GM23338 (cell line): ENCODE measurements at regions not wholly inside any gene's neighbourhood (a gene's known extent, or its start where the extent isn't known, plus 50 kb on each side); places are given as distances from the start of the nearest gene placed in this dataset.

Experiments used
- ATAC-seq: fragments of 200-7000 bp; cut with Tn5 transposase; 3 replicates; pipeline ENCODE4 v1.9.1; 2020
- DNase-seq: peaks from one replicate; pipeline ENCODE4 v3.0.0-alpha.2; 2015; ENCODE audit warnings: low spot score
- H2AFZ ChIP-seq: fragments of 200-600 bp; sonication (generic); 2 replicates; pipeline ENCODE4 v1.8.0; 2016; ENCODE audit warnings: antibody characterized with exemption, mild to moderate bottlenecking, moderate library complexity
- H3F3A ChIP-seq: fragments of 200-600 bp; sonication (generic); replicated peaks from 2 replicates; pipeline ENCODE4 v1.8.0; 2017; ENCODE audit warnings: antibody characterized with exemption, mixed run types, low read depth
- H3K27ac ChIP-seq: fragments of 200-600 bp; sonication (generic); 2 replicates; pipeline ENCODE4 v1.6.1; 2016; ENCODE audit warnings: low read depth
- H3K27me3 ChIP-seq: fragments of 200-600 bp; sonication (generic); 2 replicates; pipeline ENCODE4 v1.8.0; 2016; ENCODE audit warnings: mild to moderate bottlenecking, mixed run types, moderate library complexity; ENCODE audit not compliant: insufficient read depth
- H3K36me3 ChIP-seq: fragments of 200-600 bp; sonication (generic); 2 replicates; pipeline ENCODE4 v1.8.0; 2016; ENCODE audit warnings: mild to moderate bottlenecking; ENCODE audit not compliant: insufficient read depth
- H3K4me1 ChIP-seq: fragments of 200-600 bp; sonication (generic); 2 replicates; pipeline ENCODE4 v1.8.0; 2016; ENCODE audit warnings: mild to moderate bottlenecking, moderate library complexity; ENCODE audit not compliant: insufficient read depth
- H3K4me2 ChIP-seq: fragments of 200-600 bp; sonication (generic); 2 replicates; pipeline ENCODE4 v1.7.1; 2017; ENCODE audit warnings: mixed run types
- H3K4me3 ChIP-seq: fragments of 200-600 bp; sonication (generic); 2 replicates; pipeline ENCODE4 v1.6.1; 2016; ENCODE audit warnings: mixed run types
- H3K79me2 ChIP-seq: fragments of 200-600 bp; sonication (generic); replicated peaks from 2 replicates; pipeline ENCODE4 v1.8.0; 2017; ENCODE audit warnings: mild to moderate bottlenecking; ENCODE audit not compliant: insufficient read depth
- H3K9me2 ChIP-seq: fragments of 200-600 bp; sonication (generic); 2 replicates; pipeline ENCODE4 v1.8.0; 2017; ENCODE audit not compliant: insufficient read depth
- H4K20me1 ChIP-seq: fragments of 200-600 bp; sonication (generic); replicated peaks from 2 replicates; pipeline ENCODE4 v1.8.0; 2017; ENCODE audit warnings: mild to moderate bottlenecking; ENCODE audit not compliant: insufficient read depth
- H3K27ac Mint-ChIP-seq: 2 replicates; pipeline ENCODE4 v1.8.0; 2020; ENCODE audit warnings: inconsistent platforms, mild to moderate bottlenecking, moderate library complexity, mixed read lengths
- H3K27me3 Mint-ChIP-seq: 3 replicates; pipeline ENCODE4 v1.8.0; 2022; ENCODE audit warnings: low read depth, mild to moderate bottlenecking, moderate library complexity, mixed read lengths, inconsistent platforms; ENCODE audit not compliant: insufficient read depth, poor library complexity
- H3K36me3 Mint-ChIP-seq: 3 replicates; pipeline ENCODE4 v1.8.0; 2021; ENCODE audit warnings: low read depth, mild to moderate bottlenecking, inconsistent platforms, moderate library complexity, mixed read lengths
- H3K4me1 Mint-ChIP-seq: 3 replicates; pipeline ENCODE4 v1.8.0; 2020; ENCODE audit warnings: mild to moderate bottlenecking, inconsistent platforms, mixed read lengths
- H3K4me3 Mint-ChIP-seq: 3 replicates; pipeline ENCODE4 v1.8.0; 2021; ENCODE audit warnings: moderate library complexity, mild to moderate bottlenecking, inconsistent platforms, mixed read lengths
- H3K9me3 Mint-ChIP-seq: 3 replicates; pipeline ENCODE4 v1.8.0; 2020; ENCODE audit warnings: moderate library complexity, mild to moderate bottlenecking, inconsistent platforms, mixed read lengths
- CREB1 ChIP-seq: fragments of 250-450 bp; sonication (Bioruptor Pico); IDR thresholded peaks from 2 replicates; pipeline ENCODE4 v1.5.0; 2020; ENCODE audit warnings: low read depth, mild to moderate bottlenecking, moderate library complexity
- EZH2 ChIP-seq: fragments of 200-600 bp; sonication (generic); IDR thresholded peaks from one replicate; pipeline ENCODE4 v1.8.0; 2017; ENCODE audit warnings: antibody characterized with exemption, mild to moderate bottlenecking, low read depth; ENCODE audit not compliant: unreplicated experiment
- EZH2phosphoT487 ChIP-seq: fragments of 200-600 bp; sonication (generic); IDR thresholded peaks from one replicate; pipeline ENCODE4 v1.8.1; 2018; ENCODE audit warnings: antibody characterized with exemption; ENCODE audit not compliant: unreplicated experiment
- JUNB ChIP-seq: IDR thresholded peaks from one replicate; pipeline ENCODE4 v1.6.1; 2016; ENCODE audit warnings: antibody characterized with exemption; ENCODE audit not compliant: unreplicated experiment
- NANOG ChIP-seq: IDR thresholded peaks from 2 replicates; pipeline ENCODE4 v1.6.1; 2016; ENCODE audit warnings: antibody characterized with exemption, borderline replicate concordance
- POLR2AphosphoS5 ChIP-seq: IDR thresholded peaks from 2 replicates; pipeline ENCODE4 v1.6.1; 2016; ENCODE audit warnings: antibody characterized with exemption, low read depth
- STAT1 ChIP-seq: IDR thresholded peaks from one replicate; pipeline ENCODE4 v1.6.1; 2016; ENCODE audit warnings: antibody characterized with exemption; ENCODE audit not compliant: unreplicated experiment
- ZNF114 ChIP-seq: fragments of 250-450 bp; sonication (Bioruptor Pico); IDR thresholded peaks from 2 replicates; pipeline ENCODE4 v1.5.0; 2020; ENCODE audit warnings: mild to moderate bottlenecking, moderate library complexity
- ZNF331 ChIP-seq: fragments of 250-450 bp; sonication (Bioruptor Pico); IDR thresholded peaks from 2 replicates; pipeline ENCODE4 v1.5.0; 2020; ENCODE audit warnings: low read depth, mild to moderate bottlenecking, moderate library complexity
- TF ChIP-seq, protein P1 (sequence below), 2 experiments: fragments of 200-600 bp in 1 of 2; sonication (generic) in 1 of 2; conservative IDR thresholded peaks; 2 replicates each; pipeline versions ENCODE4 v1.5.1 to v1.6.1; 2016 to 2017; ENCODE audit warnings: antibody characterized with exemption in 2 of 2, low read depth in 2 of 2, mild to moderate bottlenecking in 2 of 2, moderate library complexity in 1 of 2
- TF ChIP-seq, protein P2 (sequence below): IDR thresholded peaks from 2 replicates; pipeline ENCODE4 v1.6.1; 2016; ENCODE audit warnings: antibody characterized with exemption
- TF ChIP-seq, protein P3 (sequence below): fragments of 250-450 bp; sonication (Bioruptor Pico); IDR thresholded peaks from 2 replicates; pipeline ENCODE4 v1.5.0; 2020; ENCODE audit warnings: mild to moderate bottlenecking, moderate library complexity

DNA sequence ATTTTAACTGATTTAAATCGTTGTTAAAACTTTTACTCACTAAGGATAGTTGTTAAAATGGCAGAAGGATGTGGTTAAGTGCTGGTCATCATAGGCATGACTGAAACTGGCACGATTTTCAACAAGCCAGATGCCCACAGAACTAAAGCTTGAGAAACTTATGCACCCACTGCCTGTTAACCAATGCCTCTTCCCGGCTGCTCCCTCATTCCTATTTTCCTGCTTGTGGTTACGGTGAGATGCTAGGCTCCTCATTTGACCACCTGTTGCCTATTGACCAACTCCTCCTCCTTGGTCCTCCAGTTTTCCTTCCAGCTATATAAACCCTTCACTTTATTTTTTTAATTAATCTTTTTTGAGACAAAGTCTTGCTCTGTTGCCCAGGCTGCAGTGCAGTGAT is 238.7 kb downstream of the TFCP2L1 start:
- no peak for ATAC-seq
- no peaks in the 10 kb centered on the region for H3K36me3 ChIP-seq
- TF ChIP-seq EZH2phosphoT487 (no peak), ZNF331 (CRISPR knock-in tag) (no peak), STAT1 (no peak), NANOG (no peak), ZNF114 (CRISPR knock-in tag) (no peak), POLR2AphosphoS5 (no peak), EZH2 (no peak)
- TF ChIP-seq, protein P1, sequence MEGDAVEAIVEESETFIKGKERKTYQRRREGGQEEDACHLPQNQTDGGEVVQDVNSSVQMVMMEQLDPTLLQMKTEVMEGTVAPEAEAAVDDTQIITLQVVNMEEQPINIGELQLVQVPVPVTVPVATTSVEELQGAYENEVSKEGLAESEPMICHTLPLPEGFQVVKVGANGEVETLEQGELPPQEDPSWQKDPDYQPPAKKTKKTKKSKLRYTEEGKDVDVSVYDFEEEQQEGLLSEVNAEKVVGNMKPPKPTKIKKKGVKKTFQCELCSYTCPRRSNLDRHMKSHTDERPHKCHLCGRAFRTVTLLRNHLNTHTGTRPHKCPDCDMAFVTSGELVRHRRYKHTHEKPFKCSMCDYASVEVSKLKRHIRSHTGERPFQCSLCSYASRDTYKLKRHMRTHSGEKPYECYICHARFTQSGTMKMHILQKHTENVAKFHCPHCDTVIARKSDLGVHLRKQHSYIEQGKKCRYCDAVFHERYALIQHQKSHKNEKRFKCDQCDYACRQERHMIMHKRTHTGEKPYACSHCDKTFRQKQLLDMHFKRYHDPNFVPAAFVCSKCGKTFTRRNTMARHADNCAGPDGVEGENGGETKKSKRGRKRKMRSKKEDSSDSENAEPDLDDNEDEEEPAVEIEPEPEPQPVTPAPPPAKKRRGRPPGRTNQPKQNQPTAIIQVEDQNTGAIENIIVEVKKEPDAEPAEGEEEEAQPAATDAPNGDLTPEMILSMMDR (conservative IDR thresholded peaks at IDR 0.05; ENCODE audit: low read depth in 2 of 2) = no peak
- TF ChIP-seq, protein P2, sequence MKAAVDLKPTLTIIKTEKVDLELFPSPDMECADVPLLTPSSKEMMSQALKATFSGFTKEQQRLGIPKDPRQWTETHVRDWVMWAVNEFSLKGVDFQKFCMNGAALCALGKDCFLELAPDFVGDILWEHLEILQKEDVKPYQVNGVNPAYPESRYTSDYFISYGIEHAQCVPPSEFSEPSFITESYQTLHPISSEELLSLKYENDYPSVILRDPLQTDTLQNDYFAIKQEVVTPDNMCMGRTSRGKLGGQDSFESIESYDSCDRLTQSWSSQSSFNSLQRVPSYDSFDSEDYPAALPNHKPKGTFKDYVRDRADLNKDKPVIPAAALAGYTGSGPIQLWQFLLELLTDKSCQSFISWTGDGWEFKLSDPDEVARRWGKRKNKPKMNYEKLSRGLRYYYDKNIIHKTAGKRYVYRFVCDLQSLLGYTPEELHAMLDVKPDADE = no peak

DNA sequence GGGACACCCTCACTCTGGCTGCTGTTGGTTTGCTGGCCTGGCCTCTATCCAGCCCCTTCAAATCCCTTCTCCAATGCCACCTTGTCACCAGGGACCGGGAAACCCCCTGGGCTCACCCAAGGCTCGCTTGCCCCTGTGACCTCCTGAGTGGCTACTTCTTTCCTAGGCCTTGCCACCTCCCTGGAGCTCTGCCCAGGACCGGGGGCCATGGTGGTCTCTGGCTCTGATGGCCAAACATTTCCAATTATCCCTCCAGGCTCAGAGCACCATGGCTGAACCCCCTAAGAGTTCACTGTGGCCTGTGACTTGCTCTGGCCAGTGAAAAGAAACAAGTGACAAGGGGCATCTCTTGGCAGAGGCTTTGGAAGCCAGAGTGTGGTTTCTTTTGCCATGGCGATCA is 237.6 kb downstream of the TFCP2L1 start:
- no peak overlapping the region for H3K4me2 ChIP-seq
- no peak for ATAC-seq
- no peak overlapping the region for H3K4me3 ChIP-seq
- no peaks in the 10 kb centered on the region for H3K4me1 ChIP-seq
- Mint-ChIP-seq H3K4me1 (no peaks in the 10 kb centered on the region), H3K27me3 (peaks cover 18% of the 10 kb centered on the region), H3K36me3 (no peaks in the 10 kb centered on the region; the same call in 2 of the 3 replicates), H3K27ac (no peak overlapping the region), H3K4me3 (no peak overlapping the region), H3K9me3 (peaks cover 4% of the 10 kb centered on the region; the same call in 1 of the 3 replicates)
- TF ChIP-seq STAT1 (no peak), NANOG (no peak), JUNB (no peak), ZNF114 (CRISPR knock-in tag) (no peak), CREB1 (CRISPR knock-in tag) (no peak)
- TF ChIP-seq, protein P3, sequence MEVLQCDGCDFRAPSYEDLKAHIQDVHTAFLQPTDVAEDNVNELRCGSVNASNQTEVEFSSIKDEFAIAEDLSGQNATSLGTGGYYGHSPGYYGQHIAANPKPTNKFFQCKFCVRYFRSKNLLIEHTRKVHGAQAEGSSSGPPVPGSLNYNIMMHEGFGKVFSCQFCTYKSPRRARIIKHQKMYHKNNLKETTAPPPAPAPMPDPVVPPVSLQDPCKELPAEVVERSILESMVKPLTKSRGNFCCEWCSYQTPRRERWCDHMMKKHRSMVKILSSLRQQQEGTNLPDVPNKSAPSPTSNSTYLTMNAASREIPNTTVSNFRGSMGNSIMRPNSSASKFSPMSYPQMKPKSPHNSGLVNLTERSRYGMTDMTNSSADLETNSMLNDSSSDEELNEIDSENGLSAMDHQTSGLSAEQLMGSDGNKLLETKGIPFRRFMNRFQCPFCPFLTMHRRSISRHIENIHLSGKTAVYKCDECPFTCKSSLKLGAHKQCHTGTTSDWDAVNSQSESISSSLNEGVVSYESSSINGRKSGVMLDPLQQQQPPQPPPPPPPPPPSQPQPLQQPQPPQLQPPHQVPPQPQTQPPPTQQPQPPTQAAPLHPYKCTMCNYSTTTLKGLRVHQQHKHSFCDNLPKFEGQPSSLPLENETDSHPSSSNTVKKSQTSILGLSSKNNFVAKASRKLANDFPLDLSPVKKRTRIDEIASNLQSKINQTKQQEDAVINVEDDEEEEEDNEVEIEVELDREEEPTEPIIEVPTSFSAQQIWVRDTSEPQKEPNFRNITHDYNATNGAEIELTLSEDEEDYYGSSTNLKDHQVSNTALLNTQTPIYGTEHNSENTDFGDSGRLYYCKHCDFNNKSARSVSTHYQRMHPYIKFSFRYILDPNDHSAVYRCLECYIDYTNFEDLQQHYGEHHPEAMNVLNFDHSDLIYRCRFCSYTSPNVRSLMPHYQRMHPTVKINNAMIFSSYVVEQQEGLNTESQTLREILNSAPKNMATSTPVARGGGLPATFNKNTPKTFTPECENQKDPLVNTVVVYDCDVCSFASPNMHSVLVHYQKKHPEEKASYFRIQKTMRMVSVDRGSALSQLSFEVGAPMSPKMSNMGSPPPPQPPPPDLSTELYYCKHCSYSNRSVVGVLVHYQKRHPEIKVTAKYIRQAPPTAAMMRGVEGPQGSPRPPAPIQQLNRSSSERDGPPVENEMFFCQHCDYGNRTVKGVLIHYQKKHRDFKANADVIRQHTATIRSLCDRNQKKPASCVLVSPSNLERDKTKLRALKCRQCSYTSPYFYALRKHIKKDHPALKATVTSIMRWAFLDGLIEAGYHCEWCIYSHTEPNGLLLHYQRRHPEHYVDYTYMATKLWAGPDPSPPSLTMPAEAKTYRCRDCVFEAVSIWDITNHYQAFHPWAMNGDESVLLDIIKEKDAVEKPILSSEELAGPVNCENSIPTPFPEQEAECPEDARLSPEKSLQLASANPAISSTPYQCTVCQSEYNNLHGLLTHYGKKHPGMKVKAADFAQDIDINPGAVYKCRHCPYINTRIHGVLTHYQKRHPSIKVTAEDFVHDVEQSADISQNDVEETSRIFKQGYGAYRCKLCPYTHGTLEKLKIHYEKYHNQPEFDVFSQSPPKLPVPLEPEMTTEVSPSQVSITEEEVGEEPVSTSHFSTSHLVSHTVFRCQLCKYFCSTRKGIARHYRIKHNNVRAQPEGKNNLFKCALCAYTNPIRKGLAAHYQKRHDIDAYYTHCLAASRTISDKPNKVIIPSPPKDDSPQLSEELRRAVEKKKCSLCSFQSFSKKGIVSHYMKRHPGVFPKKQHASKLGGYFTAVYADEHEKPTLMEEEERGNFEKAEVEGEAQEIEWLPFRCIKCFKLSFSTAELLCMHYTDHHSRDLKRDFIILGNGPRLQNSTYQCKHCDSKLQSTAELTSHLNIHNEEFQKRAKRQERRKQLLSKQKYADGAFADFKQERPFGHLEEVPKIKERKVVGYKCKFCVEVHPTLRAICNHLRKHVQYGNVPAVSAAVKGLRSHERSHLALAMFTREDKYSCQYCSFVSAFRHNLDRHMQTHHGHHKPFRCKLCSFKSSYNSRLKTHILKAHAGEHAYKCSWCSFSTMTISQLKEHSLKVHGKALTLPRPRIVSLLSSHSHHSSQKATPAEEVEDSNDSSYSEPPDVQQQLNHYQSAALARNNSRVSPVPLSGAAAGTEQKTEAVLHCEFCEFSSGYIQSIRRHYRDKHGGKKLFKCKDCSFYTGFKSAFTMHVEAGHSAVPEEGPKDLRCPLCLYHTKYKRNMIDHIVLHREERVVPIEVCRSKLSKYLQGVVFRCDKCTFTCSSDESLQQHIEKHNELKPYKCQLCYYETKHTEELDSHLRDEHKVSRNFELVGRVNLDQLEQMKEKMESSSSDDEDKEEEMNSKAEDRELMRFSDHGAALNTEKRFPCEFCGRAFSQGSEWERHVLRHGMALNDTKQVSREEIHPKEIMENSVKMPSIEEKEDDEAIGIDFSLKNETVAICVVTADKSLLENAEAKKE (CRISPR knock-in tag) = no peak
- no peaks in the 10 kb centered on the region for H3K79me2 ChIP-seq
- no peak overlapping the region for H3K27ac ChIP-seq
- no peaks in the 10 kb centered on the region for H3K36me3 ChIP-seq
- H3F3A ChIP-seq = no peaks in the 10 kb centered on the region
- H2AFZ ChIP-seq = no peak overlapping the region
- no peaks in the 10 kb centered on the region for H4K20me1 ChIP-seq
- H3K9me2 ChIP-seq = no peaks in the 10 kb centered on the region
- DNase-seq = no peak
- H3K27me3 ChIP-seq = no peaks in the 10 kb centered on the region

More for the DNA sequence above, 238.7 kb downstream of the TFCP2L1 start:
- no peak overlapping the region for H3K27ac Mint-ChIP-seq
- Histone ChIP-seq H3K79me2 (no peaks in the 10 kb centered on the region), H2AFZ (no peak overlapping the region), H4K20me1 (no peaks in the 10 kb centered on the region), H3K4me2 (no peak overlapping the region), H3K27me3 (no peaks in the 10 kb centered on the region), H3F3A (no peaks in the 10 kb centered on the region), H3K27ac (no peak overlapping the region), H3K4me1 (no peaks in the 10 kb centered on the region), H3K4me3 (no peak overlapping the region), H3K9me2 (no peaks in the 10 kb centered on the region)
- no peaks in the 10 kb centered on the region for H3K4me1 Mint-ChIP-seq
- no peak overlapping the region for H3K4me3 Mint-ChIP-seq
- no peak for DNase-seq
- no peaks in the 10 kb centered on the region; the same call in 2 of the 3 replicates for H3K36me3 Mint-ChIP-seq
- peaks cover 4% of the 10 kb centered on the region; the same call in 1 of the 3 replicates for H3K9me3 Mint-ChIP-seq
- peaks cover 19% of the 10 kb centered on the region for H3K27me3 Mint-ChIP-seq
